Natural killer cell treated with Interleukin-12 subunit alpha and Interleukin-12 subunit beta and Interleukin-15 and Interleukin-18, amount 100 ng/mL, for 72 hours (primary cell): ENCODE measurements at regions not wholly inside any gene's neighbourhood (a gene's known extent, or its start where the extent isn't known, plus 50 kb on each side); places are given as distances from the start of the nearest gene placed in this dataset.

Experiments used
- ATAC-seq, 2 donors: fragments of 150-1000 bp; cut with Tn5 transposase in 1 of 2; sonication (Bioruptor Pico), chemical (Tn5 transposase) in 1 of 2; 2 replicates each; pipeline ENCODE4 v1.10.0; 2021
- DNase-seq: peaks from one replicate; pipeline ENCODE4 v3.0.0; 2022; ENCODE audit warnings: low spot score
- H3K27ac Mint-ChIP-seq, 2 donors: 1 replicate in 1 of 2; 2 replicates in 1 of 2; pipeline ENCODE4 v1.8.0; 2022; ENCODE audit warnings: mixed read lengths in 2 of 2, mild to moderate bottlenecking in 1 of 2, moderate library complexity in 1 of 2
- H3K27me3 Mint-ChIP-seq, 2 donors: 1 replicate in 1 of 2; 2 replicates in 1 of 2; pipeline ENCODE4 v1.8.0; 2022; ENCODE audit warnings: mixed read lengths in 2 of 2
- H3K36me3 Mint-ChIP-seq: one replicate; pipeline ENCODE4 v1.8.0; 2022; ENCODE audit warnings: mixed read lengths
- H3K4me1 Mint-ChIP-seq, 2 donors: 1 replicate in 1 of 2; 2 replicates in 1 of 2; pipeline ENCODE4 v1.8.0; 2022; ENCODE audit warnings: low read depth in 2 of 2, mixed read lengths in 2 of 2, mild to moderate bottlenecking in 1 of 2
- H3K4me3 Mint-ChIP-seq: one replicate; pipeline ENCODE4 v1.8.0; 2022; ENCODE audit warnings: mixed read lengths
- H3K9me3 Mint-ChIP-seq: 2 replicates; pipeline ENCODE4 v1.8.0; 2022; ENCODE audit warnings: mixed read lengths

- Mint-ChIP-seq H3K36me3 (no peaks in the 10 kb centered on the region), H3K4me3 (no peak overlapping the region), H3K9me3 (no peaks in the 10 kb centered on the region), H3K27ac (no peak overlapping the region), H3K27me3 (peaks cover 16 to 21% of the 10 kb centered on the region in 2 donors), H3K4me1 (no peaks in the 10 kb centered on the region)
- ATAC-seq (no peak), DNase-seq (no peak)
Observed at GRCh38 chr10:33716501-33717267, 382.2 kb upstream of the NRP1 start.

DNA sequence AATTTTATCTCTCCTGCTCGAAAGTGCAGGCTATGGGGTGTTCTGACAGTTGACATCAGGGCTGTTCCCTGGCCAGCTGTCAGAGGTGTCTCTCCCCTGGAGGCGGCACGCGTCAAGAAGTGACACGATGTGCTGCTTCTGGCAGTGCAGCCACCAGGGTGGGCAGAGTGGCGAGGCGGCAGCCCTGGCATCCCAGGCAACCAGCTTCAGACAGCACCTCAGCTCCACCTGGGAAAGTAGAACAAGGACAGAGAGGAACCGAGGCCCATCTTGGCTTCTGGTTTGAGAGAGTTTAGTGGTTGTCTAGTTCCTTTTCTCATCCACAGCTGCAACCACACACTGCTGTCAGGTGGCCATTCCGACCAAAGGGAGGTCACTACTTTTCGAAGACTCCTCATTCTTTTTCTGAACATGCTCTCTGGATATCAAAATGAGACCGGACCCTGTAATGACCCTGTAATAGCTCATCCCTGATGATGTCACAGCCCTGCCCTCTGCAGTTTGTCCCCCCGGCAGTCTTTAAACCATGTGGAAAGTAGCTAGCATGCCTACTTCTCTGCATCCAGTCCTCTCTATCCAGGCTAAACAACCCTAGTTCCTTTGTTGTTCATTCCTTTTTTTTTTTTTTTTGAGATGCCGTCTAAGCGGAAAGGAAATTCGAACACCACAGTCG is 381.0 kb upstream of the NRP1 start:
- no peaks in the 10 kb centered on the region for H3K36me3 Mint-ChIP-seq
- ATAC-seq (no peak), DNase-seq (no peak)
- no peaks in the 10 kb centered on the region for H3K4me1 Mint-ChIP-seq
- H3K9me3 Mint-ChIP-seq: no peaks in the 10 kb centered on the region
- no peak overlapping the region for H3K27ac Mint-ChIP-seq
- peaks cover 18 to 21% of the 10 kb centered on the region in 2 donors for H3K27me3 Mint-ChIP-seq
- H3K4me3 Mint-ChIP-seq: no peak overlapping the region

DNA sequence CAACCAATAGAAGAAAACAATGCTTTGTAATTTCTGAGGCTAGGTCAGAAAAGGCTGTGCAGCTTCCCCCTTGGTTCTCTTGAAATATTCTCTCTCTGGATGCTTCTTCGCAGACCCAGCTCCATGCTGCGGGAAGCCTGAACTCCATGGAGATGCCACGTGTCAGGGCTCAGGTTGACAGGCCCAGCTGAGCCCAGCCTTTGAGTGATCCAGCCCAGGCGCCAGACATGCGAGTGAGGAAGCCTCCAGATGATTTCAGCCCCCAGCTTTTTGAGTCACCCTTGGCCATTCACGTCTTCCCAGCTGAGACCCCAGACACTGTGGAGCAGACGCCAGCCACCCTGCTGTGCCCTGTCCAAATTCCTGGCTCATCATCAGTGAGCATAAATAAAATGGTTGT is 378.4 kb upstream of the NRP1 start:
- DNase-seq: no peak
- Mint-ChIP-seq H3K9me3 (no peaks in the 10 kb centered on the region), H3K27me3 (peaks cover 21 to 24% of the 10 kb centered on the region in 2 donors), H3K27ac (no peak overlapping the region), H3K36me3 (no peaks in the 10 kb centered on the region), H3K4me3 (no peak overlapping the region), H3K4me1 (no peaks in the 10 kb centered on the region)
- no peak for ATAC-seq

- Mint-ChIP-seq H3K9me3 (no peaks in the 10 kb centered on the region), H3K4me3 (no peak overlapping the region), H3K27ac (no peak overlapping the region), H3K27me3 (peaks cover 21 to 27% of the 10 kb centered on the region in 2 donors), H3K36me3 (no peaks in the 10 kb centered on the region), H3K4me1 (no peaks in the 10 kb centered on the region)
- no peak for DNase-seq
- ATAC-seq: no peak
Observed at GRCh38 chr10:33710006-33710405, 375.5 kb upstream of the NRP1 start.

DNA sequence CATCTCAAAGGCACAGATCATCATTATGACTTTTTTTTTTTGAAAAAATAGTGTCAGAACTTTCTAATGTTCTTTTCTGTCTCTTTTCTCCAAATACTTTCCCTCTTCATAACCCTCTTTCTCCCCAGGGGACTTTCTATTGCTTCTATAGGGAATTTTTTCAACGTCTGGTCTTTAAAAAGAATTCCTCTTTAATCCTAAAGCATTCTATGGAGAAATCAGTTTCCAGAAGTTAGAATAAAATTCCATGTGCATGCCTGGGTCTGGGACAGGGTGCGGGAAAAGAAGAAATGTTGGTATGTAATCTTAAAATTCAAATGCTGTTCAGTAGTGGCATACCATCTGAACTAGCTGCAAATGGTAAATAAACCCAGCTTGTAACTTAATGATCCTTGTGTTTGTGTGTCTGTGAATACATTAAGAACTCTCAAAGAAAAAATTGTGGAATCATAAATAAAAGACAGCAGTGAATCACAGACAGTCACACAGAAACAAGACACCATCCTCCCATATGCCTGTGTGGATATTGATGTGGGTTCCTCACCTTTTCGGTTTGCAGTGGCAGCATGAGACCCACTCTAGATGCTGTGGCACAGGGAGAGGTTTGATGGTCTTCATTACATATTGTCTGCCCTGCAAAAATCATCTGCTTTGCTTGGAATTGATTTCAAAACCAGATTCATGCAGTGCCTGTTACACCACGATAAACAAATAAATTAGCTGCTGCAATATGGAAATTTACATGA is 374.7 kb upstream of the NRP1 start:
- no peak for DNase-seq
- Mint-ChIP-seq H3K27me3 (peaks cover 22 to 31% of the 10 kb centered on the region in 2 donors), H3K4me3 (no peak overlapping the region), H3K36me3 (no peaks in the 10 kb centered on the region), H3K4me1 (no peaks in the 10 kb centered on the region), H3K27ac (no peak overlapping the region), H3K9me3 (no peaks in the 10 kb centered on the region)
- no peak for ATAC-seq

- Mint-ChIP-seq H3K27me3 (peaks cover 22 to 28% of the 10 kb centered on the region in 2 donors), H3K9me3 (no peaks in the 10 kb centered on the region)
- no peak for DNase-seq
Observed at GRCh38 chr10:33708561-33708960, 374.1 kb upstream of the NRP1 start.

DNA sequence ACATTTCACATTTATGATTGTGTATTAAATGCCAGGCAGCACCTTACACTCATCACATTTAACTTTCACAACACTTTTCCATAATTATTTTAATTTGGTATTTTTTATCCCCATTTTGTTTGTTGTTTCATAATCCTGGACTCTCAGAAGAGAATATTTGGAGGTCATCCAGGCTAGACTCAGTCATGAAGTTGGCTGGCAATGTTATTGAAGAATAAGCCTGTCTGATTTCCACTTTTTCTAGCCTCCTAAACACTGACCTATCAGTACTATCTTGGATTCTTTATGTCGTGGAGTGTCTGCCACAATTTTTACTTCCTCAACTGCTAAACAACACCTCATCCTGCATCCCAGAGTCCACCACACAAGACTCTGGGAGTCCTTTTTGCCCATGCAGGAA is 372.3 kb upstream of the NRP1 start:
- Mint-ChIP-seq H3K9me3 (no peaks in the 10 kb centered on the region), H3K27ac (no peak overlapping the region), H3K4me3 (no peak overlapping the region), H3K4me1 (no peaks in the 10 kb centered on the region), H3K27me3 (peaks cover 25 to 31% of the 10 kb centered on the region in 2 donors), H3K36me3 (no peaks in the 10 kb centered on the region)
- no peak for DNase-seq
- ATAC-seq: no peak

More at GRCh38 chr10:33708561-33708960, 374.1 kb upstream of the NRP1 start:
- no peak overlapping the region for H3K27ac Mint-ChIP-seq
- H3K36me3 Mint-ChIP-seq: no peaks in the 10 kb centered on the region
- no peak for ATAC-seq
- no peak overlapping the region for H3K4me3 Mint-ChIP-seq
- H3K4me1 Mint-ChIP-seq: no peaks in the 10 kb centered on the region

- Mint-ChIP-seq H3K27me3 (peaks cover 25 to 31% of the 10 kb centered on the region in 2 donors), H3K36me3 (no peaks in the 10 kb centered on the region), H3K4me1 (no peaks in the 10 kb centered on the region), H3K27ac (no peak overlapping the region), H3K4me3 (no peak overlapping the region), H3K9me3 (no peaks in the 10 kb centered on the region)
- DNase-seq (no peak), ATAC-seq (no peak)
Observed at GRCh38 chr10:33706191-33706590, 371.7 kb upstream of the NRP1 start.

GRCh38 chr10:33704214-33704830 is 369.9 kb upstream of the NRP1 start:
- H3K4me3 Mint-ChIP-seq: no peak overlapping the region
- no peaks in the 10 kb centered on the region for H3K36me3 Mint-ChIP-seq
- ATAC-seq: no peak

GRCh38 chr10:33703501-33704213 is 369.2 kb upstream of the NRP1 start:
- Mint-ChIP-seq H3K36me3 (no peaks in the 10 kb centered on the region), H3K27ac (no peak overlapping the region), H3K4me3 (no peak overlapping the region), H3K4me1 (no peaks in the 10 kb centered on the region), H3K27me3 (peaks cover 25% of the 10 kb centered on the region in 2 donors), H3K9me3 (no peaks in the 10 kb centered on the region)
- ATAC-seq (no peak), DNase-seq (no peak)

More at GRCh38 chr10:33704214-33704830, 369.9 kb upstream of the NRP1 start:
- H3K27ac Mint-ChIP-seq: no peak overlapping the region
- no peaks in the 10 kb centered on the region for H3K9me3 Mint-ChIP-seq
- DNase-seq: no peak
- no peaks in the 10 kb centered on the region for H3K4me1 Mint-ChIP-seq
- H3K27me3 Mint-ChIP-seq: peaks cover 25 to 27% of the 10 kb centered on the region in 2 donors

DNA sequence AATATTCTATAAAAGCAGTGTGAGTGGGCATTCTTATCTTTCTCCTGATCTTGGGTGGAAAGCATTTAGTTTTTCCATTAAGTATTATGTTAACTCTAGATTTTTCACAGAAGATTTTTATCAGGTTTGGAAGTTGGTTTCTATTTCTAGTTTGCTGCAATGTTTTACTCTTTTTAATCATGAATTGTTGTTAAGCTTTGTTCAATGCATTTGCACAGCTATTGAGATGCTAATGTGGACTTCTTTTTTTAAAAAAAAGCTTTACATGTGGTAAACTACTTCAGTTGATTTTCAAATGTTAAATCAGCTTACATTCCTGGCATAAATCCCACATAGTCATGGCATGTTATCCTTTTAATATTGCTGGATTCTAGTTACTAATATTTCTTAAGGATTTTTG is 363.6 kb upstream of the NRP1 start:
- H3K36me3 Mint-ChIP-seq: peaks cover 10% of the 10 kb centered on the region
- DNase-seq (no peak), ATAC-seq (no peak)

GRCh38 chr10:33697016-33697415 is 362.5 kb upstream of the NRP1 start:
- DNase-seq (no peak), ATAC-seq (no peak)
- H3K4me3 Mint-ChIP-seq: no peak overlapping the region
- H3K4me1 Mint-ChIP-seq: no peaks in the 10 kb centered on the region
- peaks cover 13% of the 10 kb centered on the region for H3K9me3 Mint-ChIP-seq
- H3K27ac Mint-ChIP-seq: no peak overlapping the region
- H3K36me3 Mint-ChIP-seq: peaks cover 18% of the 10 kb centered on the region
- peaks cover 5 to 7% of the 10 kb centered on the region in 2 donors for H3K27me3 Mint-ChIP-seq

More for the DNA sequence above, 363.6 kb upstream of the NRP1 start:
- peaks cover 10 to 14% of the 10 kb centered on the region in 2 donors for H3K27me3 Mint-ChIP-seq
- peaks cover 10% of the 10 kb centered on the region for H3K9me3 Mint-ChIP-seq
- no peak overlapping the region for H3K27ac Mint-ChIP-seq
- no peak overlapping the region for H3K4me3 Mint-ChIP-seq
- no peaks in the 10 kb centered on the region for H3K4me1 Mint-ChIP-seq

- Mint-ChIP-seq H3K27ac (no peak overlapping the region), H3K4me3 (no peak overlapping the region), H3K27me3 (peaks cover 4 to 7% of the 10 kb centered on the region in 2 donors), H3K9me3 (peaks cover 23% of the 10 kb centered on the region), H3K36me3 (peaks cover 33% of the 10 kb centered on the region), H3K4me1 (no peaks in the 10 kb centered on the region)
- DNase-seq: no peak
- no peak for ATAC-seq
Observed at GRCh38 chr10:33695536-33695935, 361.1 kb upstream of the NRP1 start.
